ENCODE measurements at regions not wholly inside any gene's neighbourhood (a gene's known extent, or its start where the extent isn't known, plus 50 kb on each side); places are given as distances from the start of the nearest gene placed in this dataset.

DNA sequence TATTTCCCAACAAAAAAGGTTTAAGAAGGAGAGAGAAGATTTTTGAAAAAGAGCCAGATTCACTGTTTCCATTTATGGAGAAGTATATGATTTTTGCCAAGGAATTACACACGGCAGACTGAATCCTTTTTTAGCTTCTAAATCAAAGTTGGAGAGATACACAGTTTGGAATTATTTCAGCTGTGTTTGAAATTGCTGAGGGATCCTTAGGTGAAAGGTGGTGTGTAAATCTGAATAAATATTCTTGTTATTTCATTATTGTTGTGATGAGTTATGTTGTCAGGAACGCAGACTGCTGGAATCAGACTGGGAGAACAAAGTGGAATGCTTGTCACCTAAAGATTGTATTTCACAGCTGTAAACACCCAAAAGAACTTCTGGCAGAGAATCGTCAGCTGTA lies 168.5 kb upstream of the AKIRIN2 start:
- TF ChIP-seq, protein P1, sequence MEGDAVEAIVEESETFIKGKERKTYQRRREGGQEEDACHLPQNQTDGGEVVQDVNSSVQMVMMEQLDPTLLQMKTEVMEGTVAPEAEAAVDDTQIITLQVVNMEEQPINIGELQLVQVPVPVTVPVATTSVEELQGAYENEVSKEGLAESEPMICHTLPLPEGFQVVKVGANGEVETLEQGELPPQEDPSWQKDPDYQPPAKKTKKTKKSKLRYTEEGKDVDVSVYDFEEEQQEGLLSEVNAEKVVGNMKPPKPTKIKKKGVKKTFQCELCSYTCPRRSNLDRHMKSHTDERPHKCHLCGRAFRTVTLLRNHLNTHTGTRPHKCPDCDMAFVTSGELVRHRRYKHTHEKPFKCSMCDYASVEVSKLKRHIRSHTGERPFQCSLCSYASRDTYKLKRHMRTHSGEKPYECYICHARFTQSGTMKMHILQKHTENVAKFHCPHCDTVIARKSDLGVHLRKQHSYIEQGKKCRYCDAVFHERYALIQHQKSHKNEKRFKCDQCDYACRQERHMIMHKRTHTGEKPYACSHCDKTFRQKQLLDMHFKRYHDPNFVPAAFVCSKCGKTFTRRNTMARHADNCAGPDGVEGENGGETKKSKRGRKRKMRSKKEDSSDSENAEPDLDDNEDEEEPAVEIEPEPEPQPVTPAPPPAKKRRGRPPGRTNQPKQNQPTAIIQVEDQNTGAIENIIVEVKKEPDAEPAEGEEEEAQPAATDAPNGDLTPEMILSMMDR (IDR thresholded peaks at IDR 0.05): no peak
- no peak for TF ChIP-seq ZFX (IDR thresholded peaks at IDR 0.05; ENCODE audit: borderline replicate concordance)
